Mesothelial cell of epicardium (in vitro differentiated cells): ENCODE measurements at regions not wholly inside any gene's neighbourhood (a gene's known extent, or its start where the extent isn't known, plus 50 kb on each side); places are given as distances from the start of the nearest gene placed in this dataset.

Experiments
- DNase-seq, 2 experiments: peaks; one replicate each; pipeline ENCODE4 v3.0.0; 2021; ENCODE audit warnings: low spot score in 2 of 2; ENCODE audit not compliant: unreplicated experiment in 2 of 2
- H3K27ac Mint-ChIP-seq: 2 replicates; pipeline ENCODE4 v1.8.0; 2021; ENCODE audit warnings: mixed read lengths
- H3K27me3 Mint-ChIP-seq: 2 replicates; pipeline ENCODE4 v1.8.0; 2021; ENCODE audit warnings: low read depth, mixed read lengths
- H3K36me3 Mint-ChIP-seq: 2 replicates; pipeline ENCODE4 v1.8.0; 2021; ENCODE audit warnings: mixed read lengths
- H3K4me1 Mint-ChIP-seq: 2 replicates; pipeline ENCODE4 v1.8.0; 2021; ENCODE audit warnings: mixed read lengths
- H3K4me3 Mint-ChIP-seq: 2 replicates; pipeline ENCODE4 v1.8.0; 2021; ENCODE audit warnings: mild to moderate bottlenecking, moderate library complexity, mixed read lengths
- H3K9me3 Mint-ChIP-seq: 2 replicates; pipeline ENCODE4 v1.8.0; 2021; ENCODE audit warnings: mixed read lengths
- TF ChIP-seq, protein P1 (sequence below): fragments of 200-600 bp; sonication (generic); IDR thresholded peaks from one replicate; pipeline ENCODE4 v1.5.0; 2021; ENCODE audit warnings: antibody characterized with exemption; ENCODE audit not compliant: unreplicated experiment

- TF ChIP-seq, protein P1, sequence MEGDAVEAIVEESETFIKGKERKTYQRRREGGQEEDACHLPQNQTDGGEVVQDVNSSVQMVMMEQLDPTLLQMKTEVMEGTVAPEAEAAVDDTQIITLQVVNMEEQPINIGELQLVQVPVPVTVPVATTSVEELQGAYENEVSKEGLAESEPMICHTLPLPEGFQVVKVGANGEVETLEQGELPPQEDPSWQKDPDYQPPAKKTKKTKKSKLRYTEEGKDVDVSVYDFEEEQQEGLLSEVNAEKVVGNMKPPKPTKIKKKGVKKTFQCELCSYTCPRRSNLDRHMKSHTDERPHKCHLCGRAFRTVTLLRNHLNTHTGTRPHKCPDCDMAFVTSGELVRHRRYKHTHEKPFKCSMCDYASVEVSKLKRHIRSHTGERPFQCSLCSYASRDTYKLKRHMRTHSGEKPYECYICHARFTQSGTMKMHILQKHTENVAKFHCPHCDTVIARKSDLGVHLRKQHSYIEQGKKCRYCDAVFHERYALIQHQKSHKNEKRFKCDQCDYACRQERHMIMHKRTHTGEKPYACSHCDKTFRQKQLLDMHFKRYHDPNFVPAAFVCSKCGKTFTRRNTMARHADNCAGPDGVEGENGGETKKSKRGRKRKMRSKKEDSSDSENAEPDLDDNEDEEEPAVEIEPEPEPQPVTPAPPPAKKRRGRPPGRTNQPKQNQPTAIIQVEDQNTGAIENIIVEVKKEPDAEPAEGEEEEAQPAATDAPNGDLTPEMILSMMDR = no peak
- no peak for DNase-seq
- H3K9me3 Mint-ChIP-seq = peaks cover 5% of the 10 kb centered on the region
- no peaks in the 10 kb centered on the region for H3K27me3 Mint-ChIP-seq
- no peaks in the 10 kb centered on the region for H3K36me3 Mint-ChIP-seq
- H3K27ac Mint-ChIP-seq = peak overlapping the region; percentile 5
- H3K4me3 Mint-ChIP-seq = no peak overlapping the region
- H3K4me1 Mint-ChIP-seq = peaks cover 19% of the 10 kb centered on the region
These were observed 440.9 kb downstream of the LRFN5 start for GRCh38 chr14:42047421-42048055.

GRCh38 chr14:42045383-42045782 is 438.7 kb downstream of the LRFN5 start:
- no peaks in the 10 kb centered on the region for H3K27me3 Mint-ChIP-seq
- DNase-seq = no peak
- peaks cover 11% of the 10 kb centered on the region for H3K9me3 Mint-ChIP-seq
- peaks cover 19% of the 10 kb centered on the region for H3K4me1 Mint-ChIP-seq
- H3K4me3 Mint-ChIP-seq = no peak overlapping the region
- H3K36me3 Mint-ChIP-seq = peaks cover 6% of the 10 kb centered on the region
- peak overlapping the region; percentile 9 for H3K27ac Mint-ChIP-seq
- TF ChIP-seq, protein P1 = no peak

DNA sequence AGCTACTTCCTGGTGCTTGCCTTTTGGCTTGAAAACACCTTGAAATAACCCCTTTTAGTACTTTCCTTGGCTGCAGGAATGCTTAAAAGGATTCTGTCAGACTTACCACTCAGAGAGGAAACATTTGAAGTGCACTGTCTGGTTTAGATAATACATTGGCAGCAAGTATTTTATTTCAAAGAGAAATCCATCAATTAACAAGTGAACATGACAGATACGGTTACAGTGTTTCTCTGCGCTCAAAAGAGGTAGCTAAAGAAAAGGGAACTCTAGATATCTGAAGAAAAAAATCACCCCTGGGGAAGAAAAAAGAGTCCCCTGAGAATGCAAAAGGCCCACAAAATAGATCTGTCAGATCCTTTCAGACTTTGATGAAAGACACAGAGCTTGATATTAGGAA is 421.9 kb downstream of the LRFN5 start:
- Mint-ChIP-seq H3K4me3 (no peak overlapping the region), H3K4me1 (peaks cover 22% of the 10 kb centered on the region), H3K36me3 (peaks cover 5% of the 10 kb centered on the region), H3K27ac (peak overlapping the region; percentile 22), H3K27me3 (no peaks in the 10 kb centered on the region), H3K9me3 (peaks cover 7% of the 10 kb centered on the region)
- DNase-seq = no peak
- TF ChIP-seq, protein P1 = no peak

DNA sequence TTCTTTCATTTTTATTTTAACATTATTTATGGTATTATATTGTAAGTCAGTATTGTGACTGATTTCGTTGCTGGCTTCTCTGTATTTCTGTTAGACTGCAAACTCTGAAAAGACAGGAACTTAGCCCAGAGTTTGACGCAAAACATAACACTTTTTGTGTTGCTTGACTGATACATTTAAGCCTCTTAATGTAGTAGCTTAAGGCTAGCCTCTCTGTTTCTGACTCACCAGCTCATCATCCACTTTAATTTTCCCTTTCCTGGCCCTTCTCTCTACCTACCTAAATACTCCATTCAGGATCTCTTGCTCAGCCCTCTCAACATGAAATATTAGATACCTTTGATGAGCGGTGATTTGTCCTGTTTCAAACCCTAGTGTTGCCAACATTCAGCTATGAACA is 420.6 kb downstream of the LRFN5 start:
- TF ChIP-seq, protein P1 = no peak
- DNase-seq = no peak
- peaks cover 7% of the 10 kb centered on the region for H3K9me3 Mint-ChIP-seq
- H3K36me3 Mint-ChIP-seq = peaks cover 5% of the 10 kb centered on the region
- H3K27me3 Mint-ChIP-seq = no peaks in the 10 kb centered on the region
- no peak overlapping the region for H3K4me3 Mint-ChIP-seq
- peaks cover 22% of the 10 kb centered on the region for H3K4me1 Mint-ChIP-seq
- no peak overlapping the region for H3K27ac Mint-ChIP-seq

- Mint-ChIP-seq H3K4me1 (peaks cover 16% of the 10 kb centered on the region), H3K36me3 (peaks cover 5% of the 10 kb centered on the region), H3K9me3 (peaks cover 12% of the 10 kb centered on the region), H3K4me3 (no peak overlapping the region), H3K27me3 (no peaks in the 10 kb centered on the region), H3K27ac (no peak overlapping the region)
- DNase-seq = no peak
- TF ChIP-seq, protein P1 = no peak
These were observed 416.8 kb downstream of the LRFN5 start for GRCh38 chr14:42023452-42023851.

DNA sequence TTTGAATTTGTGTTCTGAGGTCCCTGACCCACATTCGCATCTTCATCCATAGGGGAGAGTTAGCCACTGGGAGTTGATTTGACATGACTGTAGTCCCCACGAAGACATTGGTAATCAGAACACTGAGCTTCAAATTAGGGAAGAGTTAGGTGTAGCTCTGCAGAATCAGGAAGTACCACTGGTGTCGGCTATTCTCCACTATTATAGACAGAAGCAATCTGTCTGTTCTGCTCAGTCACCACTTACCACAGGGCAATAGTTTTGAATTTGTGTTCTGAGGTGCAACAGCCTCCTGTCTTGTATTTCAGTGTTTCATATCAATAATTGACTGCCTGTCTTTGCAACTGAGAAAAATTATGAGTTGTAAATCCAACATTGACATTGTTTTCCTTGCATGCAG is 407.6 kb downstream of the LRFN5 start:
- H3K36me3 Mint-ChIP-seq = no peaks in the 10 kb centered on the region
- no peak overlapping the region for H3K27ac Mint-ChIP-seq
- no peak for DNase-seq
- H3K27me3 Mint-ChIP-seq = no peaks in the 10 kb centered on the region
- H3K9me3 Mint-ChIP-seq = peaks cover 5% of the 10 kb centered on the region
- peaks cover 7% of the 10 kb centered on the region for H3K4me1 Mint-ChIP-seq
- H3K4me3 Mint-ChIP-seq = no peak overlapping the region
- TF ChIP-seq, protein P1 = no peak
